Neural progenitor cell (in vitro differentiated cells): ENCODE measurements at regions not wholly inside any gene's neighbourhood (a gene's known extent, or its start where the extent isn't known, plus 50 kb on each side); places are given as distances from the start of the nearest gene placed in this dataset.

Experiments
- EZH2 ChIP-seq: fragments of 200-600 bp; sonication (generic); IDR thresholded peaks from 2 replicates; pipeline ENCODE4 v1.6.1; 2017; ENCODE audit warnings: antibody characterized with exemption, mild to moderate bottlenecking, moderate library complexity
- TF ChIP-seq, protein P1 (sequence below): fragments of 200-600 bp; sonication (generic); IDR thresholded peaks from 2 replicates; pipeline ENCODE4 v1.5.1; 2017; ENCODE audit warnings: antibody characterized with exemption, mild to moderate bottlenecking

DNA sequence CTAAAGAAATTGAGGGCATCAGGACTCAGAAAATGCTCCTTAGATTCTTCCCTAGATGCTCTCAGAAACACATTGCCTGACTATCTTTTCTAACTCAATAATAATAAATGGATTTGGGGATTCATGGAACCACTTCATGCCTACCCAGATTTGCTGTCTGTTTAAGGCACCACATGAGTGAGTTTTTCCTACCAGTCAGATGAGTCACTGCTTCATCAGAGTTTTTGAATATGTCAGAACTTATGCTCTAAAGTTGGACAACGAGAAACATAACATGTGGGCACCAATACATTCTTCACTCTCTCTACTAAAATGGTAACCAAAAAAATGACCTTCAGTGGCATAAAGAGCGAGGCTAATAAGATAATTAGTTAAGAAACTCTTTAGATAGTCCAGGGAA is 1135.1 kb downstream of the TUSC7 start:
- TF ChIP-seq, protein P1, sequence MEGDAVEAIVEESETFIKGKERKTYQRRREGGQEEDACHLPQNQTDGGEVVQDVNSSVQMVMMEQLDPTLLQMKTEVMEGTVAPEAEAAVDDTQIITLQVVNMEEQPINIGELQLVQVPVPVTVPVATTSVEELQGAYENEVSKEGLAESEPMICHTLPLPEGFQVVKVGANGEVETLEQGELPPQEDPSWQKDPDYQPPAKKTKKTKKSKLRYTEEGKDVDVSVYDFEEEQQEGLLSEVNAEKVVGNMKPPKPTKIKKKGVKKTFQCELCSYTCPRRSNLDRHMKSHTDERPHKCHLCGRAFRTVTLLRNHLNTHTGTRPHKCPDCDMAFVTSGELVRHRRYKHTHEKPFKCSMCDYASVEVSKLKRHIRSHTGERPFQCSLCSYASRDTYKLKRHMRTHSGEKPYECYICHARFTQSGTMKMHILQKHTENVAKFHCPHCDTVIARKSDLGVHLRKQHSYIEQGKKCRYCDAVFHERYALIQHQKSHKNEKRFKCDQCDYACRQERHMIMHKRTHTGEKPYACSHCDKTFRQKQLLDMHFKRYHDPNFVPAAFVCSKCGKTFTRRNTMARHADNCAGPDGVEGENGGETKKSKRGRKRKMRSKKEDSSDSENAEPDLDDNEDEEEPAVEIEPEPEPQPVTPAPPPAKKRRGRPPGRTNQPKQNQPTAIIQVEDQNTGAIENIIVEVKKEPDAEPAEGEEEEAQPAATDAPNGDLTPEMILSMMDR = no peak
- no peak for TF ChIP-seq EZH2
